HG03520 (cell line): ENCODE measurements at regions not wholly inside any gene's neighbourhood (a gene's known extent, or its start where the extent isn't known, plus 50 kb on each side); places are given as distances from the start of the nearest gene placed in this dataset.

Experiments used
- ATAC-seq: cut with Tn5 transposase; IDR thresholded peaks from one replicate; pipeline ENCODE4 v1.9.1; 2021; ENCODE audit warnings: mild to moderate bottlenecking, moderate library complexity; ENCODE audit not compliant: unreplicated experiment

DNA sequence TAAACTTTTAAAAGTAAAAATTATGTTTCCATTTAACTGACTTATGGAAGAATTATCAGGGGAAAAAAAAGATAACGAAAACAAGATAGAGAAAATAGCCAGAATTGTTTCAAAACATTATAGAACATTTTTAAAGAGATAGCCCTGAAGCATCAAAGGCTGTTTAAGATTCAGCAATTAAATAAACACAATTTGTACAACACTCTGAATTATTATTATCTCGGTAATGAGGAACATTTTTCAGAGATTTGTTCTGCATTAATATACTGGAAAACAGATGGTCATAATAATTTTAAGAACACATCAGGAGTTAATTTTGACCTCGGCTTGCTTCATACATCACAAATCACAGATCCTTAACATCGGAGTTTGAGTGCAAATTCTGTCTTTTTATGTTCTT, 643.8 kb downstream of the SORCS1 start:
- ATAC-seq: no peak

DNA sequence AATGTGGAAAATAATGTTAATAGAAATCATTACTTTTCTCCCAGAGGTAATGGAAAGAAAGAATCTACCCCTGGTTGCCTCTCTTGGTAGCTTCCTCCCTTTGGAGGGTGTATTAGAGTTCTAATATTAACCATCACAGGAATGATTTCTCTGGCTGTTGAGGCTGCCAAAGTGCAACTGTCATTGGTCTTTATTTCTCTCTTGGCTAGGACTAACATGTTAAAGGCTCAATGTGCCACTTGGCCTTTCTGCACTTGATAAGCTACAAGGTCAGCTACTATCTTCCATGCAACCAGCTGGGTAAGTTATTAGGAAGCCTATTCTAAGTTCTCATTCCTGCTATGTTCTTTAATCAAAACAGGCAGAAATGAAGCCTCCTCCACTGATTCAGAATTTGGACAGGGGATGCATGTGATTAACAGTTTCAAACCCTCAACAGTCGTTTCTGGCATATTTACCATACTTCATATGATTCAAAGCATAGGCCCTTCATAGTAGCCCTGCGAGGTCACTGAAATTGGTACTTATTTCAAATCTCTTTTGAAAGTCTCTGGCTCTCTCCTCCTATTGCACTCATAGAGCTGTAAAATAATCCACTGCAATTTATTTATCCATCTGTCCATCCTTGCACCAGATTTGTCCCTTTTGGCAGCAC, 645.0 kb downstream of the SORCS1 start:
- ATAC-seq: no peak

DNA sequence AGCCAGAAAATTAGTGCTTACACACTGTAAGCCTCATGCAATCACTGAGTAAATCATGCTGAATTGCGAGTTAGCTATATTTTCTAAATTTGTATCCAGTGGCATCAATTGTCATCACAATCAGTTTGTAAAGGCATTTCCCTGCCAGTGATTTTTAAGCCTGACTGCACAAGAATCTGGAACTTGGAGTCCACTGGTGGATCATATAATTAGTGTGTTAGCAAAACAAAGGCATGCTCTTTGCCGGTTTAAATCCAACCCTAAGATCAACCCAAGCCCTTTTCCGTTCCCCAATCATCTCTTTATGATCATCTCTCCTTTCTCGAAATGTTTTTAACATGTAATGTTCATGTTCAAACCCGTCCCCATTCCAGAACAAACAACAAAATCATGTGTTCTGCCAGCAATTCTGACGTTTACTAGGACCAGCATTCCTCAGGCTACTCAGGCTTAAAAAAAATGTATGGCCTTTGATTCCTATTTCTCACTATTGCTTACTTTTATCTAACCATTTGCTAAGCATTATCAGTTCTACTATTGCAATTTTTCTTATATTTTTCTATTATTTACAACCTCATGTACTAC, 649.2 kb downstream of the SORCS1 start:
- no peak for ATAC-seq

DNA sequence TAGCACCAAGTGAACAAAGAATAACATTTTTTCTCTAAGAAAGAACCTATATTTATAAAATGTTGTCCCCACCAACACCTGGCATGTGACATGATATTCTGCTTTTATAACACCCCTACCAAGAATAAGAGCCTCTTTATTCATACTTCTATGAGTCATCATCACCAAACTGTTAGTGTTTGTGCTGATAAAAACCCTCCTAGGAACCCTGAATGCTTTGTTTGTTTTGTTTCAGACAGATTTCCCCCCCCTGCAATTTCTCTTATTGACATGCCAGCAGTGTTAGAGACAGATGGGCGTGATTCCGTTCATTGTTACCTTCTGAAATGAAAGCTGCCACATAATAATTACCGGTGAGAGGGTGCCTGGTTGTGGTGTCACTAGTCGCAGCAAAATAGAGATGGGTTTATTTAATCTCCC, 651.1 kb downstream of the SORCS1 start:
- no peak for ATAC-seq

DNA sequence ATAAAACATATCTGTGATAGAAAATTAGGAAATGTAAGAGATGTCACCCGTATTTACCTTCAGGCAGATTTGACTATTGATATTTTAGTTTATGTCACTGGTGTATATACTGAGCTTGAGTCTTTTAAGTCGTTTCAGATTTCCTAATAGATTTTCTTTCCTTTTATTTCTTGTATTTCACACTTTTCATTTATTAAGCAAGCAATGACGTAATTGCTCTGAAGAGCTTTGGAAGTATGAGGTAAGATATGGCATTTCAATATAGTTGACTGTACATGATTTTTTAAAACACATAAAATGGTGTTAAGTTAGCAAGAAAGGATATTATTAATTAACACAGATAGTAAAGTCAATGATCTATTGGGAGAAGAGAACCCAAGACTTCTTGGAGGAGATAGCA, 652.6 kb downstream of the SORCS1 start:
- ATAC-seq: no peak

DNA sequence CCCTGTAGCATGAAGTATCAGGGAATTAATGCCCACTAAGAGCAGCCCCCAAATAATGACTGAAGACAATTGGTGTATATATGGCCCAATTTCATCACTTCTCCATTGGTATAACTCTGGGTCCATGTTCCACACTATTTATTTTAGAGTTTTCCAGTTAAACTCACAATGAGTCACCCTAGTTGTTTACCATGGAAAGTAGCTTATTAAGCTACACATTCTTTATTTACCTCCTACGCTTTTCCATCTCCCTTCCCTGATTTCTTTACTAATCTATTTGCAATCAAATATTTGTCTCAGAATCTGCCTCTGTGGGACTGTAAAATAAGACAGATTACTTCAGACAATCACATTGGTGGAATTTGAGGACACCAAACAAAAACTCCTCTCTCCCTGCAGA, 655.6 kb downstream of the SORCS1 start:
- ATAC-seq: no peak

DNA sequence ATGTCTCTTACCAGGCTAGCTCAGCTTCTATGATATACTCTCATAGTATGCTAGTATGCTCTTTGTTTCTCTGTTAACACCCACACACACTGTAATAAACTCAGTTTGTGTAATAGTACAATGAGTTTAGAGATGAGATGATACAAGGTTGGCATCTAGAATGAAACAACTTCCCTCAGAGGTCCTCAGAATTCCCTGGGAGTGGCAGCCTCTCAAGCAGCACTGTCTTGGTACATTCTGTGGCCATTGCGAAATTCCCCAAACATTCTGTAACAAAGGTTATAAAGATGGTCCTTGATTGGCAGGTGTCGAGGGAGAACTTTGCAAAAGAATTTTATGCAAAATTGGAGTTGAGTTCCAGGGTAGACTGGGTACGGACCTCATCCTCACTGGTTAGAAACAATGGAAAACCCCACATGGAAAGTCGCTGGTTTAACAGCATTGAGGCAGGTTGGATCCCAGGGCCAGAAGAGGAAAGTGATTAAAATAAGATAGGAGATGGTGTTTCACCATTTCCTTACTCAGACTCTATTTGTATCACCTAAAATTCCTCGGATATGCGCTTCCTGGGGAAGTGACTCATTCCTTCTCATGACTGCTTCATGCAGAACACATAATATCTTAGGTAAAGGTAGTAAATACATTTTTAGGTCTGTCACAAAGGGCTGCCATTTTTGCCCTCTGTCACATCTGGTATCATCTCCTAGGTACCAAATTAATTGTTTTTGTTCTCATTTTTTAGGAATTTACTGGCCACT, 657.8 kb downstream of the SORCS1 start:
- no peak for ATAC-seq

DNA sequence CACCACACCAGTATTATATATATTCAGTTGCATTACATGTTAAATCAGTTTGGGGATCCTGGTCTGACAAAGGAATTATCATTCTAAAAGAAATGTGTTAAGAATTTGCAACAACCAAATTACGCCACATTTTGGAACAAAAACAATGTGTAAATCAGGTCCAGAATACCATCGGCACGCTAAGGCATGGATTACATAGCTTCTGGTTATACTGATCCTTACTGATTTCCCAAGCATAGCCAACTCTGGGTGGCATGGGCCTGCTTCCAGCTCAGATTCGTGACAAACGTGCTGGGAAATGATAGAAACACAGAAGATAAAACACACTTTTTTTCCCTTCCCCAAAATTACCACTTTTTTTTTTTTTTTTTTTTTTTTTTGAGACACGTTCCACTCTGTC, 660.0 kb downstream of the SORCS1 start:
- no peak for ATAC-seq

DNA sequence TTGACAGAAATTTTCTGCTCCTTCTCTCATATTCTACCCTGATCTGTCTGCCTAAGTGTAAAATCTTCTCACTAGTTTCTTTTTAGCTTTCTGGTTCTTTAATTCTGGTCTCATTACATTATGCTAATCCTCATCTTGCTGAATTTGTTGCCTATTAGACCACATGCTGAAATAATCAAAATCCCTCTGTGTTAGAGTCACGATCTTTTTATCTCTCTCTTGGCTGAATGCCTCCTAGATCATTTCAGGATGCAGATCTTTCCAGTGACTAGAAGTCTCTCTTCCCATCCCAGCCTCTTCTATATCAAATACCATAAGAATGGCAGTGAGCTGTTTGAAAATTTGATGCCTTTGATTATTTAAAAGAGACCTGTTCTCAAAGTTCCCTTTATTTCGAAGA, 661.9 kb downstream of the SORCS1 start:
- no peak for ATAC-seq

DNA sequence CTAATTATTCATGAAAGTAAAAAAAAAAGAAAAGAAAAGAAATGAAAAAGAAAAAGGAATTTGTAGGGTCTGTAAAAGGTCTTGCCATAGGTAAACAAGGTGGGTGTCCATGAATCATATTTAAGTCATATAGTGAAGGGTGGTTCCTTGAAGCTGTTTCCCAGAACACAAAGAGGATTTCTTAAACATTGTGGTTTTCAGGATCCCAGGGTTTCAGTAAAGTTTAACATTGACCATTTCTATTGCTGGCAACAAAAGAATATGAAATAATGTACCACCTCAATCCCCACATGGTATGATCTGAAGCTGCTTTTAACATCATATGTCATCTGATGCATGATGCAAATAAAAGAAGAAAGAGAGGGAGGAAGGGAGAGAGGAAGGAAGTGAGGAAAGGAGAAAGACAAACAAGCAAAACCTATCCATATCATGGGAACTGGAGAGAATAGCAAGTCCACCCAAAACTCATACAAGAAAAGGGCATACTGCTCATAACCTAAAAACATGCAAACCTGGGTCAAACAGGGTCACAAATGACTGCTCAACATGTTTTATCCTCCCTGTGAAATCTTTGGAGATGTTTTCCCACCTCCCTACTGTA, 663.5 kb downstream of the SORCS1 start:
- ATAC-seq: no peak

DNA sequence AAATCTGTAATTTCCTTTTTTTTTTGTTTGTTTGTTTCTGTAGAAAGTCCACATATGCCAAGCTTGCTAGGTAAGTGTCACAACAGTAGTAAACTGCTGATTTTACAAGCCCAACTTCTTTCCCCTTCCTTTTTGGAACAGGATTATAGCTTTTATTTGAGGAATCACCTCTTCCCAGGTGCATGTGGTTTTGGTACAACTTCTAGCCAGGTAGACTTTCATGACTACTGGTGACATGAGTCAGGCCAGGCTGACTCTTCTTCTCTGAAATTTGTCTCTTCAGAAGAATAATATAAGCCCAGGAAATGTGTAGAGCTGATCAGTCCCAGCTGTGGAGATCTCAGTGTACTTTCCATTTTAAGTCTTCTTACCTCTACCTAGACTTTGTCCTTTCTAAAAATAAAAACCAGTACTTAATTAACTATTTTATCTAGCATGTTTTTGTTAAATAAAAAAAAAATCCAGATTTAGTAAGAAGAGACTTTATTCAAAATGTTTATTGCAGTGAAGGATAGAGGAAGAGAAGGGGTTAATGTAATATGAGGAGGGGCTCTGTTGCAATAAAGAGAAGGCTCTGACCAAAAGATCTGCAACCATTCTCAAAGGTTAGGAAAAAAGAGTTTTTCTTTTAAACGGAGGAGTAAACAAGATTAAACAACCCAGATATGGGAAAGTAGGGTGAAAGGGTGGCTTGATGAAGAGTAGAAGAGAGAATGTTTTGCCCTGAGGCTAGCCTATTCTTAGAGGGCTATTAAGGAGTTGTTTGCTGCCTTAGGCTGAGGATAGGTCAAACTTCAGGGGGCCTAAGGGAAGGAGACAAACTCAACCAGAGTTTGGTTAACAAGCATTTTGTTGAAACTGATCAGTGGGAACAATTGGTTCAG, 664.2 kb downstream of the SORCS1 start:
- ATAC-seq: no peak

DNA sequence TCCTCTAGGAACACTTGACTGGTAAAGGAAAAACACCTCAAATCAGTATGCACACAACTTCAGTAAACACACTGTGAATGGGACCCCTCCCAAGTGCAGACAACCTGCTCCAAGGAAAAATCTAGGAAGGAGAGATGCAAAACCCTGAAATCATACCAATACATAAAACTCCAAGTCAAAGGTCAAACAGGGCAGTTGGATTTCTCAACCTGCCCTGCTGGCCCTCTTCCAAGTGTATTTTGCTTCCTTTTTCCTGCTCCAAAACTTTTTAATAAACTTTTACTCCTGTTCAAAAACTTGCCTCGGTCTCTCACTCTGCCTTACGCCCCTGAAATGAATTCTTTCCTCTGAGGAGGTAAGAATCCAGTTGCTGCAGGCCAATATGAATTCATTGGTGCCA, 665.1 kb downstream of the SORCS1 start:
- ATAC-seq: no peak

DNA sequence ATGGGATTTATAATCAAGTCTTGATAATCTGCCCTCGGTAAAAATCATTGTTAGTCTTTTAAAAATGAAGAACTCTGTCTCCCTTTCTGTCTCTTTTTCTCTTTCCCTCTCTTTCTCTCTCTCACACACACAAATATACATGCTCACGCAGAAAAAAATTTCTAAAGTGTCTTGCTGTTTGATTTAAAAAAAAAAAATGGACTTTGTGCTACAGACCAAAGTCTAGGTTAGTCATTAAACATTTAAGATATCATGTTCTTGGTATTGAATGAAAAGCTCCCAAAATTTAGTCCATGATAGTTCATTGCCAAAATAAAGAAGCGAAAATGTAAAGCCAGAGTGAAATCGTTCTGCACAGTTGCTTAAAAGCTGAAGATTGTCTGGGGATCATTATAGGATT, 665.8 kb downstream of the SORCS1 start:
- no peak for ATAC-seq

DNA sequence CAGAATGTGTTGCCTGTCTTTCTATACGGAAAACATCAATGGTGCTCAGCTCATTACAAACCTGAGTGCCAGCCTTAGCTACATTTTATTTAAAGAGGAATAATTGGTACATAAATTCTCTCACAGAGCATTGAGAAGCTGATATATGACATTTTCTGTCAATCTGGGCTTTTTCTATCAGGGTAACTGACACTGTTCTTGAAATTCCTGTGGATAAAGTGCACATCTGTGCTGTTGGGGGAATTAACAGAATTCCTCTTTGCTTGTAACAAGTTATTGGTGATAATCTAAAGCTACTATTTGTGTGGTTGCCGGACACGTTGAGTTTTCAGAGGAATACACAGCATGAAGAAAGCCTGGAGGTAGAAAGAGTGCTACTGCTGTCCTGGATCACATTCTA, 668.6 kb downstream of the SORCS1 start:
- ATAC-seq: no peak

DNA sequence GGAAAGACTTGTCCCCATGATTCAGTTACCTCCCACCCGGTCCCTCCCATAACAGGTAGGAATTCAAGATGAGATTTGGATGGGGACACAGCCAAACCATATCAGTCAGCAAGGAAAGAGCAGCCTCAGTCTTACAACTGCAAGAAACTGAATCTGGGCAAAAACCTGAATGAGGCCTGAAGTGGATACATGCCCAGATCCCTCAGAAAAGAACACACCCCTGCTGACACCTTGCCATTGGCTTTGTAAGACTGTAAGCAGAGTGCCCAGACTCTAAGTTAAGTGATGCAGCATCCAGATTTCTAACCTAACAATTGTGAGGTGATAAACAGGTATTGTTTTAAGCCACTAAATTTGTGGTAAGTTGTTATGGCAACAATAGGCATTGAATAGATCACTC, 670.8 kb downstream of the SORCS1 start:
- no peak for ATAC-seq

DNA sequence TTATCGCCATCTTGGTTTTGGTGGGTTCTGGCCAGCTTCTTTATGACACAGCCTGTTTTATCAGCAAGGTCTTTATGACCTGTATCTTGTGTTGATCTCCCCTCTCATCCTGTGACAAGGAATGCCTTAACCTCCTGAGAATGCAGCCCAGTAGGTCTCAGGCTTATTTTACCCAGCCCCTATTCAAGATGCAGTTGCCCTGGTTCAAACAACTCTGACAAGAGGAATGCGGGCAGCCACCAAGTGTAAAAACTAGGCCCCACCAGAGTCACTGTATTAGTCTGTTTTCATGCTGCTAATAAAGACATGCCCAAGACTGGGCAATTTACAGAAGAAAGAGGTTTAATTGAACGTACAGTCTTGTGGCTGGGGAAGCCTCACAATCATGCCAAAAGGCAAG, 671.3 kb downstream of the SORCS1 start:
- ATAC-seq: no peak

DNA sequence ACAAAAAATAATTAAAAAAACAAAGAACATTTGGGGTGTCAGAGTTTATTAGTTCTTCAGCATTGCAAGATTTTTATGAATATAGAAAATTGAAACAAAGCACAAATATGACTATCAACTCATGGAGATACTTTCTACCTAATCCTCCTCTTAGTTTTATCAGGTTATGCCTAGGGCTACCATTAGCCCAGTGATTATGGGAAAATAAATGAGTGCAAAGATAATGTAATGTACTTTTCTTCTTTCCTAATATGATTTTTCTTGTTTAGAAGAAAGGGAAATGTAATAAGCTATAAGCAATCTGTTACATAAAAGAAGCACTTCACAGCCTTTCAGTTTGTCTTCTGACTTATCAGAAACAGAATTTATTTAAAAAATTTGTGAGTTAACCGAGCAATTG, 676.8 kb downstream of the SORCS1 start:
- no peak for ATAC-seq

DNA sequence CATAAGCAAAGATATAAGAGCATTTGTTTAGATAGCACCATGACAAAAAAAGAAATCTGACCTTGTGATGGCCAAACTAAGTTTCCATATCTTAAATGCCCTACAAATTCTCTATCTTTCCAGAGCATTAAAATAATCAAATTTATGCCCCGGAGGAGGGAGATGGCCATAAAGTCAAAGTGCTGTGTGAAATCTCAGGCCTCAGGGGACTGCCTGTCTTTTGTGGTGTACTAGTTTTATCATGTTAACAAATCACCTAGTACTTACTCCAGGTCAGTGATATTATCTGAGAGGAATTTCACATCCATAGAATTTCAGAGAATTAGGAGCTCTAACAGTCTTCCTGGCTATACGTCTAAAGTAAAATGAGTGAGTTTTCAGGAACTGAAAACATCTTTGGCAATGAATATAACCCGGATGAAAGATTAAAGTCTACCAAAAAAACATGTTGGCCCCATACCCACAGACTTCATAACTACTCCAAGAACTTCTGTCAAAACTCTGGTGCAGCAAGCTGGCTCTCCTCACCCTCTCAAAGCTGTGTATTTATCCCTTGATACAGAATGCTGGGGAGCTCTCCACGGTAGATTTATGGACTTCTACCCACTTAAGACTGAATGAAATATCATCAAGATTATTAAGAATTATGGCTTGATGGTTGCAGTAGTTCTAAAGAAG, 682.8 kb downstream of the SORCS1 start:
- ATAC-seq: no peak

DNA sequence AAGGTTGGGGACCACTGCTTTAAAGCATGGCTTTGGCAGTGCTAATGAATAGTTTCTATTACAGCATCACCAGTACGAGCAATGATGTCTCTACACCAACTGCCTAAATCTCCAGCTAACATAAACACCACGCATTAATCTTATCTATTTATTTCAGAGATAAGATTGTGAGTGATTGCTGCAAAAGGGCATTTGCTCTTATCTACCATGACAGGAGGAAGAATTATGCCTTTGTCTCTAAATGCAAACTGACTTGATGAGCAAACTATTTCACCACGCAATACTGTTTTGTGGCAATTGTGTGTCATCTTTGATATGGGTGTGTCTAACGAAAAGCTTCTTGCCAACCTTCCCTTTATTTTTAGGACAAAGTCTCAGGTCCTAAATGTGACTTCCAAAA, 684.9 kb downstream of the SORCS1 start:
- ATAC-seq: no peak

DNA sequence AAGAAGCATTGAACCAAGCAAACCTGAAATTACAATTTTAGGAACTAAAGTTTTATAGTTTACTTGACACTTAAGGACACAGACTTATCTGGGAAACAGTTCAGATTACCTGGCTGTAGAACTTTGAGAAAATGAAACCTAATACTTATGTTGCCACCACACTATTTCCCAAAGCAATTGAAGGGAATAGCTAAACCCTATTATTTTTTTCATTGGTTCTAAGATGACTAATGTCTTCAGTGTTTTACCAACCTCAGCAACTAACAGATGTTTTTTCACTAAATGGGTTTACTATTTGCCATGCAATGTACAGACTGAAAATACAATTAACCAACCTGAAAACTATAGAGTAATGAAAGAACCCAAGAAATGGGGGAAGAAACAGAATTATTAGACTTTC, 689.6 kb downstream of the SORCS1 start:
- ATAC-seq: no peak
